ENCODE measurements at regions not wholly inside any gene's neighbourhood (a gene's known extent, or its start where the extent isn't known, plus 50 kb on each side); places are given as distances from the start of the nearest gene placed in this dataset.
"Not testable (repeated sequence)": the region's sequence is repeated elsewhere in the genome, so short reads cannot be mapped to it uniquely, and the experiment has no call there.

GRCh38 chr7:101744588-101744987 is 72.8 kb upstream of the CUX1 start:
- DNase-seq = no peak

- no peak for DNase-seq
These were observed 71.1 kb upstream of the CUX1 start for GRCh38 chr7:101746314-101746713.

GRCh38 chr7:101747053-101747878 is 70.2 kb upstream of the CUX1 start:
- no peak for DNase-seq

- no peak for DNase-seq
These were observed 69.5 kb upstream of the CUX1 start for GRCh38 chr7:101747879-101748345.

- DNase-seq = no peak
These were observed 67.5 kb upstream of the CUX1 start for GRCh38 chr7:101749891-101750290.

GRCh38 chr7:101753316-101753715 is 64.1 kb upstream of the CUX1 start:
- DNase-seq = no peak

GRCh38 chr7:101754424-101755159 is 62.8 kb upstream of the CUX1 start:
- peak; percentile 32 for DNase-seq

GRCh38 chr7:101757879-101758278 is 59.5 kb upstream of the CUX1 start:
- DNase-seq = no peak

- not testable (repeated sequence) for DNase-seq
These were observed 58.9 kb upstream of the CUX1 start for GRCh38 chr7:101758519-101758918.

- DNase-seq = no peak
These were observed 53.2 kb upstream of the CUX1 start for GRCh38 chr7:101764221-101764620.

GRCh38 chr7:101767544-101767943 is 49.9 kb upstream of the CUX1 start:
- DNase-seq = no peak
